ENCODE measurements at regions not wholly inside any gene's neighbourhood (a gene's known extent, or its start where the extent isn't known, plus 50 kb on each side); places are given as distances from the start of the nearest gene placed in this dataset.

DNA sequence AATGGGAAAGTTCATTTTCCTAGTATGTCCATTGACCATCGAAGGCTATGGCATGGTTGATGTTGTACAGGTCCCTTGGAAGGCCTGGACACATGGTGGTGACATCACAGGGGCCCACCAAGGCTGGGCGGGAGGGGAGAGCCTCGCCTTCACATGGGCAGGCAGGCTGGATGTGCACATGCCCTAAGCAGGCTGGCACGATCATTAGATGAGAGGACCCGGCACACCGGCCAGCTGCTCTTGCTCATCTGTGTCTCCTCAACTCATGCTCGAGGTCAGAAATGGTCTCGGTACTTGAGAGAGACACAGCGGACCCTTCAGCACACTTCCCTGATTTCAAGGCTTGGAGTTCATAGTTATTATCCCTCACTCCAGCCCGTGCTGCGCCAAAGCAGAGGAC, 416.9 kb upstream of the ZFHX3 start:
- TF ChIP-seq, protein P1, sequence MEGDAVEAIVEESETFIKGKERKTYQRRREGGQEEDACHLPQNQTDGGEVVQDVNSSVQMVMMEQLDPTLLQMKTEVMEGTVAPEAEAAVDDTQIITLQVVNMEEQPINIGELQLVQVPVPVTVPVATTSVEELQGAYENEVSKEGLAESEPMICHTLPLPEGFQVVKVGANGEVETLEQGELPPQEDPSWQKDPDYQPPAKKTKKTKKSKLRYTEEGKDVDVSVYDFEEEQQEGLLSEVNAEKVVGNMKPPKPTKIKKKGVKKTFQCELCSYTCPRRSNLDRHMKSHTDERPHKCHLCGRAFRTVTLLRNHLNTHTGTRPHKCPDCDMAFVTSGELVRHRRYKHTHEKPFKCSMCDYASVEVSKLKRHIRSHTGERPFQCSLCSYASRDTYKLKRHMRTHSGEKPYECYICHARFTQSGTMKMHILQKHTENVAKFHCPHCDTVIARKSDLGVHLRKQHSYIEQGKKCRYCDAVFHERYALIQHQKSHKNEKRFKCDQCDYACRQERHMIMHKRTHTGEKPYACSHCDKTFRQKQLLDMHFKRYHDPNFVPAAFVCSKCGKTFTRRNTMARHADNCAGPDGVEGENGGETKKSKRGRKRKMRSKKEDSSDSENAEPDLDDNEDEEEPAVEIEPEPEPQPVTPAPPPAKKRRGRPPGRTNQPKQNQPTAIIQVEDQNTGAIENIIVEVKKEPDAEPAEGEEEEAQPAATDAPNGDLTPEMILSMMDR (conservative IDR thresholded peaks at IDR 0.05; ENCODE audit: low read depth in 2 of 2), result no peak
- TF ChIP-seq POLR2AphosphoS5 (IDR thresholded peaks at IDR 0.05; ENCODE audit: low read depth), result no peak
